Mucosa of stomach (tissue), 1 donor: ENCODE measurements at regions not wholly inside any gene's neighbourhood (a gene's known extent, or its start where the extent isn't known, plus 50 kb on each side); places are given as distances from the start of the nearest gene placed in this dataset.

Source experiments
- H3K27me3 ChIP-seq: one replicate; pipeline ENCODE4 v1.7.0; 2013; ENCODE audit warnings: mild to moderate bottlenecking, low read length; ENCODE audit not compliant: control insufficient read depth, insufficient read depth
- H3K36me3 ChIP-seq: one replicate; pipeline ENCODE4 v1.7.0; 2013; ENCODE audit warnings: low read length; ENCODE audit not compliant: control insufficient read depth, insufficient read depth
- H3K4me1 ChIP-seq: one replicate; pipeline ENCODE4 v1.7.0; 2013; ENCODE audit warnings: mild to moderate bottlenecking, low read length; ENCODE audit not compliant: control insufficient read depth, insufficient read depth
- H3K4me3 ChIP-seq: one replicate; pipeline ENCODE4 v1.7.0; 2013; ENCODE audit warnings: low read length
- H3K9ac ChIP-seq: one replicate; pipeline ENCODE4 v1.7.0; 2013; ENCODE audit warnings: mild to moderate bottlenecking, low read length, moderate library complexity
- H3K9me3 ChIP-seq: one replicate; pipeline ENCODE4 v1.7.0; 2013; ENCODE audit warnings: mild to moderate bottlenecking, low read length, moderate library complexity; ENCODE audit not compliant: control insufficient read depth
- donor health status: Pancreatic carcinoma.

DNA sequence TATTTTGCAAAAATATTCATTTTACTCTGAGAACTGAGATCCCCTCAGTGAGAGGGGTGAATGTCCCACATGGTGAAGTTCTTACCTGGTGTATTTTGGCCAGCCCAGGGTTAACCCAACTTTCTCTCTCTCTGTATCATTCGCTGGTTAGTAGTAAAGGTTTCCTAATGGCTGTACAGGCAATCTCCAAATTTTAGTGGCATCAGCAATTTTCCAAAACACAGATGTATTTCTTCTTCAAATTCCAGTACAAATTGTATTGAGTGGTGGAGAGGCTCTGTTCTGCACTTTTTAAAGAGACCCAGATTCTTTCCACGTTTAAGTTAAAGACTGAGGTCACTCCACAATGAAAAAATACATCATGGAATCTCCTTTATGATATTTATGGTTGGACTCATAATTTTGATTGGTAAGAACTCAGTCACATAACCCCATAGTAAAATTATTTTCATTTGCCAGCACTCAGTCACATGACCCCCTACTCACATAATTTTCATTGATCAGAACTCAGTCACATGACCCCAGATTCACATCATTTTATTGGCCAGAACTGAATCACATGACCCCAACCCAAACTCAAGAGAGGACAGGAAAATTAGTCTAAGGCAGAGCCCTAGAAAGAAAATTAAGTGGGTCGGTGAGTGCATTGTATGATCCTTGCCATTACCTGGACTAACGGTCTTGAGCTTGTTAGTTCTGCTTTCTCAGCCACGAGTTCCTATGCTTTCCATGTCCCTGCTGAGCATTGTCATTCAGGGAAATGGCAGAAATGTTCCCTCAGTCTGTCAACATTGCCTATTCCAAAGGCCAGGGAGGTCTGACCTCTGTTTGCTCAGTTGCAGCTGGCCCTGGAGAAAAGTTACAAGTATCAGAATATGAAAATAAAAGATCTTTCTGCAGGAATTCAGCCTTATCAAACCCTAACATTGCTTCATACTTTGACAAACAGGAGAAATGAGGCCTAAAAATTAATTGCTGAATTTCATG is 1536.2 kb downstream of the AACS start:
- Histone ChIP-seq H3K36me3 (no peaks in the 10 kb centered on the region), H3K9me3 (no peaks in the 10 kb centered on the region), H3K4me1 (no peaks in the 10 kb centered on the region), H3K4me3 (no peak overlapping the region), H3K27me3 (no peaks in the 10 kb centered on the region), H3K9ac (no peak overlapping the region)

DNA sequence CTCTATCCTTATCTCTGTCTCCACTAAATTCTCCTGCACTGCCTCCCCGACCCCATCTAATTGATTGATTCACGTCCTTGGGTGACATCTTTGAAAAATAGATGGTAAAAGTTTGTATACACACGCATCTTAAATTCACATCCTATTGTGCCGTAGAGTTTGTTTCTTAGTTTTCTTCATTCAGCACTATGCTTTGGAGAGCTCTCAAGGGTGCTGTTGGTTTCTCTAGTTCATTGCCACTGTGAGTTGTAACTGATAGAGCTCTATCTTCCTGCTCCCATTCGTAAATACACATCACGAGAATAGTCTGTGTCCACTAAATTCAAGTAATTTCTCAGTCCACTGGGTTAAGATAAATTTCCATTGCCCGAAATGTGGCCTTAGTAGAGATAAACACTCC is 1537.4 kb downstream of the AACS start:
- Histone ChIP-seq H3K27me3 (no peaks in the 10 kb centered on the region), H3K9me3 (no peaks in the 10 kb centered on the region), H3K9ac (no peak overlapping the region), H3K36me3 (no peaks in the 10 kb centered on the region), H3K4me3 (no peak overlapping the region), H3K4me1 (no peaks in the 10 kb centered on the region)

DNA sequence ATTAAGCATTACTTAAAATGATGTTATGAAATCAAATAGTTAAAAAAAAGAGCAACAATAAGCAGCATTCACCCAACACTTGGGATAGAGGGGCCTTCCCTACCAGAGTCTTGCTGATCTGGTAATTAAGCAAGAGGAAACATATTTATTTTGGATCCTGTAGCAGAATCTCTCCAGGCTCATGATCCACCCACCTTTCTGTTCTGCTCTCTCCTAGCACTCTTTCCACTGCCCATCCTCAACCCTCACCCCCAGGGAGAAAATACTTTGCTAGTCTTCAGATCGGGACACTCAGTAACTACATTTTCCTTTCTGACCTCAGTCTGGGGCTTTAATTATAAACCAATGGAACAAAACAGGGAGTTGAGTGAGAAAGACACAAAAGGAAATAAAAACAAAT is 1541.9 kb downstream of the AACS start:
- no peaks in the 10 kb centered on the region for H3K36me3 ChIP-seq

DNA sequence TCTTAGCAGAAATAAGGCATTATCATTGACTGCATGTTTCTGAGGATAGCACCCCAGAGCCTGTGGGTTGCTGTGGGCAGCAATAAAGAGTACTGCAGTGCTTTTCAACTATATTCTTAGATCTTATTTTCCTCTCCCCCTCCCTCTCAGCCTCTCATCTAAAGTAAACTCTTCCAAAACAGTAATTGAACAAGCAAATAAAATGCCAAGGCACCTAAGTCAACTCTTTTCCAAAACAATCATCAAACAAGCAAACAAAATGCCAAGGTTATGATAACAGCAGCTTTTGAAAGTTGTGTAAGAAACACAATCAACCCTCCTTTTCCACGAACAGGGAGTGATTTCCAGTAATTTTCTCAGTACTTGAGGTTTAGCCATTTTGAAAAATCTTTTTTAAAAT is 1542.6 kb downstream of the AACS start:
- no peaks in the 10 kb centered on the region for H3K4me1 ChIP-seq

More for the DNA sequence above, 1541.9 kb downstream of the AACS start:
- H3K27me3 ChIP-seq, result no peaks in the 10 kb centered on the region
- no peak overlapping the region for H3K9ac ChIP-seq
- no peaks in the 10 kb centered on the region for H3K4me1 ChIP-seq
- no peaks in the 10 kb centered on the region for H3K9me3 ChIP-seq
- H3K4me3 ChIP-seq, result no peak overlapping the region

DNA sequence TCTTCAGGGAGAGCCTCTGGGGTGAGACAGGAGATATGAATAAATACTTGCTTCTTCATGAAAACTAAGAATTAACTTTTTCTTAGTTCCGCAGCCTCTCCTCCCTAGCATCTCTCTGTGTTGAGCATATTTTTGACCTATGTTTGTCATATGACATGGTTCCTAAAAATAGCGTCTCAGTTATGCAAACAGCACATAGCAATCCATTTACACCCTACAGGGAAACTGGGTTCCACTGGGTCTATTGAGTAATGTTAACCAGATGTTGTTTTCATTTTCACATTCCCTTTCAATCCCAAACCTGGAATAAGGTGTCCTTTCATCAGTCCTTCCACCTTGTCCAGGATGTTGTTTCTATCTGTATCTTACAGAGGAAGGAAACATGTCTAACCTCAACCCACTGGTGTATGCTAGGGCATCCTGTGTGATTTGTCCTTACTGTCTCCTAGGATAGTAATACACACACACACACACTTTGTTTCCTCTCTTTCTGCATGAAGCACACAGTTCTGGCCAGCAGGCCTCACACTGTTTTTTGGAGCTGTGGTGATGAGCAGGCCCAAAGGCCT is 1543.5 kb downstream of the AACS start:
- Histone ChIP-seq H3K36me3 (no peaks in the 10 kb centered on the region), H3K4me1 (no peaks in the 10 kb centered on the region), H3K9me3 (no peaks in the 10 kb centered on the region), H3K27me3 (no peaks in the 10 kb centered on the region), H3K9ac (no peak overlapping the region), H3K4me3 (no peak overlapping the region)

More for the DNA sequence above, 1542.6 kb downstream of the AACS start:
- Histone ChIP-seq H3K4me3 (no peak overlapping the region), H3K9ac (no peak overlapping the region), H3K36me3 (no peaks in the 10 kb centered on the region), H3K9me3 (no peaks in the 10 kb centered on the region), H3K27me3 (no peaks in the 10 kb centered on the region)

DNA sequence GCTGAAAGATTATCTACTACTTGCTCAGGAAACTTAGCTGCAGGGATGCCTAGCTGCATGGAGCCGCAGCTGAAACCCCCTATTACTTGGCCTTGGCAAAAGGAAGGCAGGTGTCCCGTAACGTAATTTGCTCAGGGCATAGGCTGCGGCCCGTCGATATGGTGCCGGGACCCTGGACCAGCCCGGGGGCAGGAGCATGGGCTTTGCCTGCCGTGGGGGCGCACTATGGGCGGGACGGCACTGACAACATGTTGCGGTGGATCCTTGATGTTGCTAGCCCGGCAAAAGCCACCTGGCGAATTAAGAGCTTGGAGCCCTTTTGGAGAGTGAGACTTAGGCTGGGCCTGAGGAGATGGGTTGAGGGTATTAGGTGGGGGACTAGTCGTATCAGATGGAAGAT is 1551.2 kb downstream of the AACS start:
- H3K4me3 ChIP-seq, result no peak overlapping the region
- no peaks in the 10 kb centered on the region for H3K9me3 ChIP-seq
- no peaks in the 10 kb centered on the region for H3K4me1 ChIP-seq
- H3K27me3 ChIP-seq, result no peaks in the 10 kb centered on the region
- H3K9ac ChIP-seq, result no peak overlapping the region
- no peaks in the 10 kb centered on the region for H3K36me3 ChIP-seq

DNA sequence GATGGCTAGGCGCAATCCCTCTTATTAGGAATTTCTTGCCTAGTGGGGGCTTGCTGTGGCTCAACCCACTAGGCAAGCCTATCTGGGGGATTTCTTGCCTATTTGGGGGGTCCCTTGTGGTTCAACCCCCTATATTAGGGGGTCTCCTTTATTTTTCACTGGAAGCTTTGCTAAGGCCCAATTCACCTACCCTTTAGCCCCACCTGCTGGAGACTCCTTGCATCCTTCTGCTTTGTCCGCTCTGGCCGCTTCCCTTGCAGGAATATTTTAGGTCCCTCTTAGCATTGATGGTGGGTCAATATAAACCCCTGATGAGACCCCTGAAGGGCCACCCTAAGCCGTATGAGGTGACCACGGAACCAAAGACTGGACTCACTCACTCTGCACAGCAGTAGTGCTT is 1552.1 kb downstream of the AACS start:
- Histone ChIP-seq H3K9ac (no peak overlapping the region), H3K4me3 (no peak overlapping the region), H3K4me1 (no peaks in the 10 kb centered on the region), H3K36me3 (no peaks in the 10 kb centered on the region), H3K27me3 (no peaks in the 10 kb centered on the region), H3K9me3 (no peaks in the 10 kb centered on the region)

DNA sequence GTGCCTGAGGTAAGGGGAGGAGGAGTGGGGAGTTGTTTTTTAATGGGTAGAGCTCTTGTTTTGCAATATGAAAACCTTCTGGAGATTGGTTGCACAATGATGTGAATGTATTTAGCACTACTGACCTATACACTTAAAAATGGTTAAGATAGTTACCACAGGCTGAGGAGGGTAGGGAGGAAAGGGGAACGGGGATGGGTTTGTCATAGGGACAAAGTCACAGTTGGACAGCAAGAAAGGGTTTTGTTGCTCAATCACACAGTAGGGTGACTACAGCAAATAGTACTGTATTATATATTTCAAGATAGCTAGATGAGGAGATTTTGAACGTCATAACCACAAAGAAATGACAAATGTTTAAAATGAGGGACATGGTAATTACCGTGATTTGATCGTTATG is 1562.4 kb downstream of the AACS start:
- no peak overlapping the region for H3K4me3 ChIP-seq
- no peak overlapping the region for H3K9ac ChIP-seq
- H3K4me1 ChIP-seq, result no peaks in the 10 kb centered on the region
- H3K36me3 ChIP-seq, result no peaks in the 10 kb centered on the region
- no peaks in the 10 kb centered on the region for H3K9me3 ChIP-seq
- H3K27me3 ChIP-seq, result no peaks in the 10 kb centered on the region

DNA sequence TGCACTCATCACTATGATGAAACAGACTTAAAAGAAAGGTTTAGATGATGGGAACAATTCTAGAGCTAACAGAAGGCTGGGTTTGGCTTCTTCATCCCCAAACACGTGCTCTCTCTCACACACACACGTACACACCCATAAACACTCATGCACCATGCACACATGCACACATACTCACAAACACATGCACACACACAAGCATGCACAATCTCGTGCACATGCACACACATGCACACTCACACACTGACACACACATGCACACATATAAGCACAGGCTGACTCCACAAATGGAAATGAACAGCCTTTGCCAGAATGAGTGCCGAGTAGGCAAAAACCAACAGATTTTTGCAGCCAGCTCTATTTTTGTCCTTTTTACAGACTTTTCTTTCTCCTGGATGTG is 1571.6 kb downstream of the AACS start:
- Histone ChIP-seq H3K27me3 (no peaks in the 10 kb centered on the region), H3K4me1 (no peaks in the 10 kb centered on the region), H3K4me3 (no peak overlapping the region), H3K9me3 (no peaks in the 10 kb centered on the region), H3K9ac (no peak overlapping the region), H3K36me3 (no peaks in the 10 kb centered on the region)

DNA sequence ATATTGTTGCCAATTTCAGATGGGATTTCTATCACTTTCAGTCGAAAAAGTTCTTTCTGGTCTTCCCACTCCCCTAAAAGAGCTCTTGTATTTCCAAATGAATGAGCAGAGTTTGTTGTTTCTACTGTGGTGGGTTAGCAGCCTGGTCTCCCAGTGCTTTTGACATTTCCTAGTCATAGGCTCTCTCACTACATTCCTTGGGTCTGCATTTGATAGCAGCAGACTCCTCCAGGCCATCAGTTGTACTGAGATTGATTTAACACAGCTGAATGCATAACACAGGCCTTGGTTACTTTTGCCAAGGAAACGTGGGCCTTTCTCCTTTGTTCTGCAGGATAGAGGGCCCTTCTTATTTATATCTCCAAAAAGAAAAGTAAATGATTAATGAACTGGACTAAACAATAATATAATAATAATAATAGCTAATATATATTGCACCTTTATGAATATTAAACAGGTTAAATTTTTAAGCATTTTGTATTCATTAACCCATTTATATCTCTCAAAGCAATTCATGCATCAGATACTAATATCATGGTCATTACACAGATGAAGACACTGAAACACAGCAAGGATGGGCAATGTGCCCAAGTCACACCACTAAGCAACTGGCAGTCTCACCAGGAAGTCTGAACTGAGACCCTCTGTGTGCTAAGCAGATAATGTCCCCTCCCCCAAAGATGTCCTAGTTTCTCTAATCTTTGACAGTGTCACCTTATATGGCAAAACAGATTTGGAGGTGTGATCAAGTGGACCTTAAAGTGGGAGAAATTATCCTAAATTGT is 1579.2 kb downstream of the AACS start:
- H3K4me3 ChIP-seq, result no peak overlapping the region
- no peak overlapping the region for H3K9ac ChIP-seq
- no peaks in the 10 kb centered on the region for H3K9me3 ChIP-seq
- H3K4me1 ChIP-seq, result no peaks in the 10 kb centered on the region
- H3K36me3 ChIP-seq, result no peaks in the 10 kb centered on the region
- H3K27me3 ChIP-seq, result no peaks in the 10 kb centered on the region

DNA sequence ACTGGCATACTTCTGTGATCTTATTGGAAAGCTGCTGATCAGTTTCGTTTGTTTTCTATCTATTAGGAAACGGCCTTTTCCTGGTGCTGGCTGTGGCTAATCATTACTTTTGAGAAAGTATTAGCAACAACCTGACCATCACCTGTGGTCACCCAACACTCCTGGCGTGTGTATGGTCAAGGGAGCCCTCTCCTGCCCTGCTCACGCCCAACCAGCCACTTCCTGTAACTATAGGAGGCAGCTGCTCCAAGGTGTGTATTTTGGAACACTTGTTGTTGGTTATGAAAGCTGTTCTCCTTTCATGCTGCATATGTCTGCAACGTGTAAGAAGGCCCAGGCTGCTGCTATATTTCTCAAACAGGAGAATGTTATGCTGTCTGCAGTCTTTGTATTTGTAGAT is 1582.8 kb downstream of the AACS start:
- Histone ChIP-seq H3K4me1 (no peaks in the 10 kb centered on the region), H3K9me3 (no peaks in the 10 kb centered on the region), H3K27me3 (no peaks in the 10 kb centered on the region), H3K4me3 (no peak overlapping the region), H3K9ac (no peak overlapping the region), H3K36me3 (no peaks in the 10 kb centered on the region)

DNA sequence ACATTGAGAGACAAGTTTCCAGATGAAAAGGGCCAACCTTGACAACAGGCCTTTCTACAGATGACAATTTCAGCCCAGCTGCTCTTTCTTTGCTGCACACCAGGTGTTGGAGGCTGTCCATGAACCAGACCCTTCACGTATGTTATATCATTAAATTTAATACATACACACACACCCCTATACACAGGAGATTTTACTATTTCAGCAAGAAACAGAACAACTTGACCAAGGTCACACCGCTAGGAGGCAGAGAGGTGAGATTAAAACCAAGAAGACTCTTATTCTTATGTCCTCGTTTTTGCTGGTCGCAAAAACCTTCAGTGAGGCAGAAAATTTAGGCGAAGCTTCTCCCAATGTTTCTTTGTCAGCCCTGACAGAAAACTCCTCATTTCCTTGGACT is 1585.9 kb downstream of the AACS start:
- no peaks in the 10 kb centered on the region for H3K4me1 ChIP-seq
- no peaks in the 10 kb centered on the region for H3K9me3 ChIP-seq
- no peaks in the 10 kb centered on the region for H3K27me3 ChIP-seq
- no peak overlapping the region for H3K4me3 ChIP-seq
- H3K9ac ChIP-seq, result no peak overlapping the region
- H3K36me3 ChIP-seq, result no peaks in the 10 kb centered on the region
